Stimulated activated CD4-positive, alpha-beta T cell treated with anti-CD3 and anti-CD28 coated beads, Interleukin-4, amount 100 ng/mL, for 1 hour (primary cell): ENCODE measurements at regions not wholly inside any gene's neighbourhood (a gene's known extent, or its start where the extent isn't known, plus 50 kb on each side); places are given as distances from the start of the nearest gene placed in this dataset.
"Not testable (repeated sequence)": the region's sequence is repeated elsewhere in the genome, so short reads cannot be mapped to it uniquely, and the experiment has no call there.

Source experiments
- DNase-seq: peaks from one replicate; pipeline ENCODE4 v3.0.0-alpha.2; 2020

DNA sequence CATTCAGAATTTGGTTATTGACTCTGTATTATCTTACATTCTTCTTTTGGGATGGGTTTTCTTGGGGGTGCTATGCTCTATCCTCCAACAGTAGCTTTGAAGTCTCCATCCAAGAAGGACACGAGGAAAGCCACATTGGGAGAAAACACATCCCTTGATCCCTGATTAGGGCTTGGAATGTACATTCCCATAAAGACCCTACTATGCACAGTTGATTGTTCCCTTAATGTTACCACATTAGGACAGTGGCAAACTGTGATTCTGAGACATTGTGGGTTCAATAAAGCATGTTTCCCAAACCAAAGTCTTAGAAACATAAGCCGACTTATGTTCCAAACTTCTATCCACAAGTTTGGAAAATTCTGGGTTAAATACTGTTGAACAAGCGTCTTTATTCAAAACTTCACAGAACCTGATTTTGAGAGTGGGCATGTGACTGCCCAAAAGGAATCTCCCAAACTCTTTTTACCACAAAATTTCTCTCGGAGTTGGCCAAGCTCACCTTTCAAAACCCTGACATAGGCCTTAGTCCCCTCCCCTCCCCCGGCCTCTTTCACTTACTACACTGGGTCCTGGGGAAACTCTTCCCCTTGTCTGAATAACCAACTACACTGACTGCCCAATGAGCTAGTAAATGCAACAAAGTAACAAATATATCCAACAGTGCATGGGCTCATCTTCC lies 177.0 kb upstream of the KAZN start:
- no peak for DNase-seq

DNA sequence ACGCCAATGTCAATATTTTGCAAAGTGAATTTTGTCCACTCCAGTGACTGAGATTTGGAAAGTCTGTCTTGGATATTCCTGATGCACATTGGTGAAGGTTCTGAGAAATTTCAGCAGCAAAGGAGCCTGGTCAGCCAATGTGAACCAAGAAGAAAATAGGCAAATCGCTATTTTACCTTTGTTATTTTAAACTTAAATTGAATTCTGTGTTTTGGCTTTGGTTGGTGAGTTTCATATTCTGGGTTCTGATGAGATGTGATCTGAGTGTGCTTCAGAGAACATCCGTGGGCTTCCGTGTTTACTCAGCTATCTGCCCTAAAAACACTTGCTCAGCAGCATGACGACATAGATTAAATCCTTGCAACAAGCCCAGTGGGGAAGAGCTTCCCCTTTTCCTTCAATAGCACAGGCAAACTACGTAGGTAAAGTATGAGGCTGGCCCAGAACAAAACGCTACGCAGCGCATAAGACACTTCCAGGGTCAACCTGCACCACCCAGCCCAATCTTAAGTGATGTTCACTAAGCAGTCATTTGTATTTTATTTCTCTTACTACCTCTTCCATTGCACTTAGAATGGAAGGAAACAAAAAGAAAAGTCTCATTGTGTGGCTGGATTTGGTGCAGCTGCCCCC lies 176.4 kb upstream of the KAZN start:
- DNase-seq = no peak

GRCh38 chr1:14424325-14425002 lies 174.0 kb upstream of the KAZN start:
- DNase-seq = no peak

GRCh38 chr1:14426854-14427253 lies 171.6 kb upstream of the KAZN start:
- DNase-seq = no peak

DNA sequence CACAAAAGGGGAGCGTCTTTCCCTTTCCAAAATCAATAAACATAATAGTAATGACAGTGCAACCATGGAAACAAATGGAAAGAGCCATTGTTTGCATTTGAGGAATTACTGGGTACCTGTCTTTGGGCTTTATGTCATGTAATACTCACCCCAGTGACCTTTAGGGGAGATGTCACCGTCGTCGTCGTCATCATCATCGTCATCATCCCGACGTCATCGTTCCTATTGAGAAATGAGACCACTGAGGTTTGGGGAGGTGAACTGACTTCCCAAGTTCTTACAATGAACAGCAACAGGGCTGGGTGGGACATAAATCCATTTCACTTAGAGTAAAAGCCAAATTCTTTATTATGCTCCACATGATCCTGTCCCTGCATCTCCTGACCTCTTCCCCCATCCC lies 168.9 kb upstream of the KAZN start:
- no peak for DNase-seq

DNA sequence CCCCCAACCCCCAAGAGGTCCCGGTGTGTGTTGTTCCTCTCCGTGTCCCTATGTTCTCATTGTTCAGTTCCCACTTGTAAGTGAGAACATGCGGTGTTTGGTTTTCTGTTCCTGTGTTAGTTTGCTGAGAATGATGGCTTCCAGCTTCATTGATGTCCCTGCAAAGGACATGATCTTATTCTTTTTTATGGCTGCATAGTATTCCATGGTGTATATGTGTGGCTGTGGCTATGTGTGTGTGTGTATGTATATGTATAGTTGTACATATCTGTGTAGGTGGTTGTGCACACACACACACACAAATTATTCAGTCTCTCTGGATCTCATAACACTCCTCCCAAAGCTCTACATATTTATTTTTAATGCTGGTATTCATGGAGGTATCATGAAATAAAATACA lies 165.8 kb upstream of the KAZN start:
- DNase-seq = not testable (repeated sequence)

DNA sequence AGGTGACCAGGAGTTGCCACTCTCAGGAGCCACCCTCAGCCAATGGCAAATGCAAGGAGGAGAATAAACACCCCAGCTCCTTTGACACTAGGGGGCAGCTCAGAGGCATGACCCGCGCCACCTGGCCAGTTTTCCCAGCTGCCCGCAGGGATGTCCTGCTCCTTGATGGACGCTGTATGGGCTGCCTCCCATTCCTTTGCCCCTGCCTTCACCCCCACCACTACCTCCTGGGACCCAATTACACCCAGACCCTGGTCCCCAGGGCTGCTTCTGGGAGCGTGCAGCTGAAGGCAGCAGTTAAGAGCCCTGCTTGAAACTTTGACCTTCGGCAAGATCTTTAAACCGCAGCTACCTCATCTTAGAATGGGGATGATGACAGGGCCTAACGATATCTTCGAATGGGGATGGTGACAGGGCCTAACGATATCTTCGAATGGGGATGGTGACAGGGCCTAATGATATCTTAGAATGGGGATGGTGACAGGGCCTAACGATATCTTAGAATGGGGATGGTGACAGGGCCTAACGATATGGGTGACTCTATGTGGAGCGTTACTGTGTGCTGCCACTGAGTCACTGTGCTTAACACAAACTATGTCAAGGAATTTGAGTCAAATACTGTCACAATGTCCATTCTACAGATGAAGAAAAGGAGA lies 163.0 kb upstream of the KAZN start:
- no peak for DNase-seq

DNA sequence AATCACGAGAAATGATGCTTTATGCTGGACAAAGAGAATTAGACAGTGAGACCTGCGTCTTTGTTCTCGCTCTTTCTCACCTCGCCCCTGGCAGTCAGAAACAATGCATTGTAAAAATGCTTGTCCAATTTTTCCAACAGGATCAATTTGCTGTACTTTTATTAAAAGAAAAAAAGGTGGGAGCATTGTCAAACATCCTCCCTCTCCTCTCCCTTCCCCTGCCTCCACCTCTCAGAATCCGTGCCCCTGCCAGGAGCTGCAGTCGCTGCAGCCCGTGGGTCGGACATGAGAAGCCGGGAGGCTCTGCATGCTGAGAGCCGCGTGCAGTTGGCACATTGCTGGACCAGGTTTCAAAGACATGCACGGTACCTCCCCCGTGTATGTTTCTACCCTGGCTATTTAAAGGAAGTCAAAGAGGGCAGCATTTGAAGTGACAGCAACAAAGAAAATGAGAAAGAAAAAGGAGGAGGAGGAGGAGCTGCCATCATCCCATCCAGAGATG lies 161.0 kb upstream of the KAZN start:
- DNase-seq = no peak

GRCh38 chr1:14438127-14438769 lies 160.2 kb upstream of the KAZN start:
- DNase-seq = no peak

GRCh38 chr1:14439015-14439414 lies 159.5 kb upstream of the KAZN start:
- DNase-seq = no peak

- no peak for DNase-seq
Measured at GRCh38 chr1:14440166-14440565, 158.3 kb upstream of the KAZN start.

DNA sequence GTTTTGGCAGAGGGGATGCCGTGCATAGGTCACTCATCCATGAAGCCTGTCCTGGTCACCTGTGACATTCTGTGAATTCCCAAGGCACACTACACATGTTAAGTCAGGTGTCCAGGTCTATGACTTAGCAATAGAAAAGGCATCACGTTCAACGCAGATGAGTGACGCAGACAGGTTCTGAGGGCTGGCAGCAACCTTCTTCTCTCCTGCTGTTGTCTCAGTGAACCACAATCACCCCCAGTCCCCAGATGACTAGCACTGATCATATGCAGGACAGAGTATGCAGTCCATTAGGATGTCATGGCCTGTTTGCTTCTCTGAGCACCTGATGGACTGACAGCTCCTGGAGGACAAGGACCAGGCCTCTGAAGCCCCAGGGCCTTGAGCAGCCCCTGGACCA lies 157.8 kb upstream of the KAZN start:
- no peak for DNase-seq

DNA sequence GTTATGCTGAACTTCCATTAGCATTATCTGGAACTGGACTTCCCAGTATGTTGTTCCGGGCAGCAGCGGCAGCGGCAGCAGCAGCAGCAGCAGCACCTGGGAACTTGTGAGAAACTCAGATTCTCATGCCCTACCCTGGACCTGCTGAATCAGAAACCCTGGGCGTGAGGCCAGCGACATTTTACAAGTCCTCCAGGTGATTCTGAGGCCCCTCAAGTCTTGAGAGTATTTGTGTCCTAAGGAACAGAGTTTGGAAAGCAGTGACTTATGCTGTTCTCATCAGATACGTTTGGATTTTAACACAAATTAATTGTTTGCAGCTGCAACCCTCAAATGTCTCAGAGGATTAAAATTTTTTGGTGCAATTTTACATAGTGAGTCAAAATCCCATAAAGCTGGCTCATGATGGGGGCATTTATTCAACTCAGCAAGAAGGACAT lies 157.2 kb upstream of the KAZN start:
- DNase-seq = no peak

DNA sequence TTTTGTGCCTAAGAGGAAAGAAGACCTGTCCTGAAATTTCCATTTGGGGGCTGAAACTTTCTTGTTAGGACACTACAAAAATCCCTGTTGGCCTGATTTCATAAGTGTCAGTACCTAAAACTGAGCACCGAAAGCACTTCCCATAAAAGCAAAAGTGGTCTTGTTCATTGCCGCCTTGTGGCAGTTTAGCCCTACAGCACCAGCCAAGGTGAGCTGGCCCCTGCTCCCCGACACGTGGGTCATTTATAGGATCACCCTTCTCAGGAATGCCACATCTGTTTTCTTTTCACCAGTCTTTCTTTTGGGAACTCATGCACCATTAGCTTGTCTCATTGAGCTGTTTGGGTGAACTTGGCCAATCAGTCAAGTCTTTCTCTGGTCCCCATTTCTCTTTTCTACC lies 155.8 kb upstream of the KAZN start:
- no peak for DNase-seq

- DNase-seq = no peak
Measured at GRCh38 chr1:14443164-14443787, 155.2 kb upstream of the KAZN start.

GRCh38 chr1:14451217-14451616 lies 147.3 kb upstream of the KAZN start:
- DNase-seq = no peak

- no peak for DNase-seq
Measured at GRCh38 chr1:14452551-14452950, 145.9 kb upstream of the KAZN start.

DNA sequence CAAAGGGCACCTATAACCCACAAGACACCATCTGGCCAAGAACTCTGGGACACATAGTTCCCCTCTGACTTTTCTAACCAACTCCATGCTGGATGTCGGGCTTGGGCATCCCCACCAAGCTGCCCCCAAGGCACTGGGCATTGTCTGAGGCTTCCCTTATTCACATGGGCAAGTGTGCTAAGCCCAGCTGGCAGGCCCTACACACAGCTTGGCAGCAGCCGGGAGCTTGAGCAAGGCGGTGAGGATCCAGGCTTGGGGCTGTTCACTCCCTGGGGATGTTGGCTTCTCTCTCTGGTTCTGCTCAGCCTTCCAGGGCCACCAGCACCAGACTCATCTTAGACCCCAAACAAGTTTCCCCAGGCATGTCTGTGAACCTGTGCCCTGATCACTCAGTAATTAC lies 138.3 kb upstream of the KAZN start:
- DNase-seq = no peak

GRCh38 chr1:14462851-14463250 lies 135.6 kb upstream of the KAZN start:
- DNase-seq = no peak

GRCh38 chr1:14466006-14466405 lies 132.5 kb upstream of the KAZN start:
- no peak for DNase-seq

DNA sequence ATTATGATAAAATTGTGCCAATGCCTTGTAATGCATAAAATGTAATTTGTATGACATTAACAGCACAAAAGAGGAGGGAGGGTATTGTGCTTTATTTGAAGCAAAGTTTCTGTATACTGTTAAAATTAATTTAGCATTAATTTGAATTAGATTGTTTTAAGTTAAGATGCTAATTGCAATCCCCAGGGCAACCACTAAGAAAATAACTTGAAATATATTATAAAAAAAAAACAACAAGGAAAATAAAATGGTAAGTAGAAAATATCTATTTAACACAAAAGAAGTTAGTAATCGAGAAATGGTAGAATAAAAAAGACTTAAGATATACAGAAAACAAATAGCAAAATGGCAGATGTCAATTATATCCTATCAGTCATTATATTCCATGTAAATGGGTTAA lies 131.4 kb upstream of the KAZN start:
- DNase-seq = no peak

DNA sequence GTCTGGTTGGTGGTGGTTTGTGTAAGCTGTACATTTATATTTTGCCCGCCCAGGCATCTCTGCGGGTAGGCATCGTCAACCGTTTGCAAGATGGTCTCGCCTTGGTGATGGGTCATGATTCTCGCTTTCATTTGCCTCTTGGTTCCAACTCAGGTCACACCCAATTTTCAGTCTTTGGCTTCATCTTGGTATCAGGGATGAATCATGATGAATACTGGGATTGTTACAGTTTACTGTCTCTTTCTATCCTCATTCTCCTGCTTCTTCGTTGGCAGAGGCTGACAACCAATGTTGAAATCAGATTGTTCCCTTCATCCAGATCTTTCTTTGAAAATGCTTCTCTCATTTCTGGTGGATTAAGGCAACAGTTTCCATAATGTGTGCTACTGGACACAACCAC lies 129.7 kb upstream of the KAZN start:
- no peak for DNase-seq

DNA sequence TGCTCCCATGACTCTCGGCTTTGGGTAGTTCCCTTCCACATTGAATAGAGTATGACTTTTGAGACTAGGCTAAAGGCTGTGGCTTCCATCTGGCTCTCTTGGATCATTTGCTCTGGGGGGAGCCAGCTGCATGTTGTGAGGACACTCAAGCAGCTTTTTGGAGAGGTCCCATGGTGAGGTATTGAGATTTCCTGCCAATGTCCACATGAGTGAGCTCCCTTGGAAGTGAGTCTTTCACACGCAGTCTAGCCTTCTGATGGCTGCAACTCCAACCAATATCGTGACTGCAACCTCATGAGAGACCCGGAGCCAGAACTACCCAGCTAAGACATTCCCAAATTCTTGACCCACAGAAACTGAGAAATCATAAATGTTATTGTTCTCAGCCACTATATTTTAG lies 127.7 kb upstream of the KAZN start:
- no peak for DNase-seq
